ENCODE measurements at regions not wholly inside any gene's neighbourhood (a gene's known extent, or its start where the extent isn't known, plus 50 kb on each side); places are given as distances from the start of the nearest gene placed in this dataset.

- TF ChIP-seq CTCF (IDR thresholded peaks at IDR 0.05 in 2 of 3, conservative IDR thresholded peaks at IDR 0.05 in 1 of 3; ENCODE audit: insufficient read depth in 2 of 3, low read depth in 1 of 3, low read length in 3 of 3) (no peak), ZNF143 (CRISPR knock-in tag; IDR thresholded peaks at IDR 0.05) (no peak), HOMEZ (CRISPR knock-in tag; IDR thresholded peaks at IDR 0.05) (no peak)
These were observed 620.0 kb upstream of the ATXN8OS start for GRCh38 chr13:69487576-69487975.

Data from K562 (cell line).